AG04449 (cell line): ENCODE measurements at regions not wholly inside any gene's neighbourhood (a gene's known extent, or its start where the extent isn't known, plus 50 kb on each side); places are given as distances from the start of the nearest gene placed in this dataset.

Experiments used
- CTCF ChIA-PET: fragments of 350-600 bp; formaldehyde crosslinking; extraction: SDS; loops from one replicate; lab custom pipeline; 2021; ENCODE audit warnings: antibody characterized with exemption; lab: Yijun Ruan, JAX
- POLR2A ChIA-PET: fragments of 400-600, 350-600 bp; formaldehyde crosslinking; extraction: SDS; loops from one replicate; lab custom pipeline; 2020; ENCODE audit warnings: antibody characterized with exemption, inconsistent platforms; lab: Yijun Ruan, JAX
- DNase-seq: peaks from one replicate; pipeline ENCODE4 v3.0.0-alpha.2; 2010; ENCODE audit warnings: low read depth, low spot score
- H3K4me3 ChIP-seq: 2 replicates; pipeline ENCODE4 v1.5.1; 2011; ENCODE audit warnings: low read depth, mild to moderate bottlenecking, control low read depth, low read length
- TF ChIP-seq, protein P1 (sequence below): IDR thresholded peaks from one replicate; pipeline ENCODE4 v1.5.1; 2011; ENCODE audit warnings: mild to moderate bottlenecking, moderate library complexity, low read length, control low read depth, inconsistent platforms; ENCODE audit not compliant: insufficient read depth; ENCODE audit errors: missing control alignments

DNA sequence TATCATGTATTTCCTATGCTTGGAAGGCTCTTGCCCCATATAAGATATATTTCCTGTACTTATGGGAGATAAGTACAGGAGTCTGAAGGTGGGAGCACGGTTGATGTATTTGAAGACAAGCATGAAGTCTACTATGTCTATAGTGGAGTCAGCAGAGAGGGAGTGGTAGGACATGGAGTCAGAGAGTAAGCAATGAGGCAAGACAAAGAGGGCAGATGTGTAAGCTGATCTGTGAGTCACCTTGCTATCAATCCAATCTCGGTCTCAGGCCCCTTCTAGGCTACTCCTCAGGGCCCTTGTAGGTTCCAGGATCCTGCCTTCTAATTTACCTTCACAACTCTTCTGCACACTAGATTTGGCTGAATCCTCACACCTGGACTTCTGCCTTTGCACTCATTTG lies 105.5 kb downstream of the MACIR start:
- DNase-seq = no peak
- H3K4me3 ChIP-seq = no peak overlapping the region
- TF ChIP-seq, protein P1, sequence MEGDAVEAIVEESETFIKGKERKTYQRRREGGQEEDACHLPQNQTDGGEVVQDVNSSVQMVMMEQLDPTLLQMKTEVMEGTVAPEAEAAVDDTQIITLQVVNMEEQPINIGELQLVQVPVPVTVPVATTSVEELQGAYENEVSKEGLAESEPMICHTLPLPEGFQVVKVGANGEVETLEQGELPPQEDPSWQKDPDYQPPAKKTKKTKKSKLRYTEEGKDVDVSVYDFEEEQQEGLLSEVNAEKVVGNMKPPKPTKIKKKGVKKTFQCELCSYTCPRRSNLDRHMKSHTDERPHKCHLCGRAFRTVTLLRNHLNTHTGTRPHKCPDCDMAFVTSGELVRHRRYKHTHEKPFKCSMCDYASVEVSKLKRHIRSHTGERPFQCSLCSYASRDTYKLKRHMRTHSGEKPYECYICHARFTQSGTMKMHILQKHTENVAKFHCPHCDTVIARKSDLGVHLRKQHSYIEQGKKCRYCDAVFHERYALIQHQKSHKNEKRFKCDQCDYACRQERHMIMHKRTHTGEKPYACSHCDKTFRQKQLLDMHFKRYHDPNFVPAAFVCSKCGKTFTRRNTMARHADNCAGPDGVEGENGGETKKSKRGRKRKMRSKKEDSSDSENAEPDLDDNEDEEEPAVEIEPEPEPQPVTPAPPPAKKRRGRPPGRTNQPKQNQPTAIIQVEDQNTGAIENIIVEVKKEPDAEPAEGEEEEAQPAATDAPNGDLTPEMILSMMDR = no peak
- POLR2A ChIA-PET = no interaction called here
- CTCF ChIA-PET = no interaction called here

DNA sequence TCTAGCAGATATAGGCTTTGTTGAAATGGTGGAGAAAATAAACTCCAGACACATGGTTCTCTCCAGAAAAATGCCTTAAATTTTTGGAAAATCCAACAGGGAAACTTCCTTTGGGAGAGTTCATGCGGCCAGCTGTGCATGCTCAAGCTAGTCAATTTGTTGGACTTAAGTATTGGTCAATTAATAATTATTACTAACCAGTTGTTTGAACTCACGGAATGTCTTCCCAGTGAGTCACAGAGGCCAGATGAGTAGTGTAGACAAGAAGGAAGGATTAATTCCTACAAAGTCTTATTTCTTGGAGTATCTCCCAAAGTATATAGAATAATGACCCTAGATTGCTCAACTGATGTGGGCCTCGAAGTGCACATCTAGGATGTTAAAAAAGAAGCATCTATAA lies 103.6 kb downstream of the MACIR start:
- ChIA-PET CTCF (interaction anchor here (0.8 kb wide), 1 partner anchor 20 kb away, joined by 3 read pairs; no protein-coding TSS in a partner anchor), POLR2A (no interaction called here)
- no peak overlapping the region for H3K4me3 ChIP-seq
- TF ChIP-seq, protein P1 = no peak
- DNase-seq = no peak

DNA sequence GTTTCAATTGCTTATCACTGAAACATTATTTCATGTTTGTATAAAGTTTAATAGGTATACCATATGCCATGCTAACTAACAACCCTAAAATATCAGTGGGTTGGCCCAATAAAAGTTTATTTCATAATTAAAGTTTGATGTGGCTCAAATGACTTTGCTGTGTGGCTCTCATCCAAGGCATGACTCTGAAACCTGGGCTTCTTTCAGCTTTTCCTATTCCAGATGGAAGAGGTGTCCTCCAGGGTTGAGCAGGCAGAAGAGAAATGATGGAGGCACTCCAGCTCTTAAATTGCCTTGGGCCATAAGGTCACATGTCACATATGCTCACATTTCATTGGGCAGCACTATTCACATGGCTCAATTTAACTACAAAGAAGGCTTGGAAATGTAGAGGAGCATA lies 101.9 kb downstream of the MACIR start:
- ChIA-PET CTCF (interaction anchor here (2.4 kb wide), 1 partner anchor 9 kb away, joined by 6 read pairs; no protein-coding TSS in a partner anchor), POLR2A (no interaction called here)
- H3K4me3 ChIP-seq = no peak overlapping the region
- TF ChIP-seq, protein P1 = no peak
- DNase-seq = no peak

DNA sequence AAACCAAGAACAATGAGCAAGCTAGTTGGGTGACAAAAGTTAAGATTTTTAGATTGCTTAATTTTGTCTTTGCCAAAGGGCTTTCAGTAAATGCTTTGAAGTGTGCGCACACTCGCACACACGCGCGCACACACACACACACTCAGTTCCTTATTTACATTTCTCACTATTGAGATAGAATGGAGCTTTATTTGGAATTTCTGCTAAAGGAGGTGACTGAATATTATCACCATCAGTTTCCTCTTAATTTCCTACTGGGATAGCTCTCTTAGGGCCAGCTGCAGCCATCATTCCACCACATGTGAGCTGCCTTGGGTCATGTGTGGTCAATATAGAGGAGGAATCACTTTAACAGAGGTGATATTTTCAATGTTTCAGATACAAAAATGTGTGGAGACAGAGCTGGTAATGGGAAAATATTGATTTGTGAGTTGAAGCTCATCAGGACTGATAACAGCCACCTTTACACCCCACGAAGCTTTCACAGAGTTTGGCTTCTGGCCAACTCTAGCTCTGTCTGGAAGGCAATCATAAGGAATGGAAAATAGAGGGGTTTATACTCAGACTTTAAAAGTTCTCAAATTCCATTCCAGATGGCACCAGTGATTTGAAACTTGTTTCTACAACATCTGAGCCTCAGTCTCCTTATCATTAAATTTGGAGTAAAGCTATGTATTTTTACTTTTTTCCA lies 99.9 kb downstream of the MACIR start:
- ChIA-PET POLR2A (no interaction called here), CTCF (interaction anchor here (1.1 to 1.4 kb wide), 3 partner anchors 9 to 117 kb away, joined by 3 read pairs; no protein-coding TSS in a partner anchor)
- TF ChIP-seq, protein P1 = no peak
- no peak for DNase-seq
- no peak overlapping the region for H3K4me3 ChIP-seq

DNA sequence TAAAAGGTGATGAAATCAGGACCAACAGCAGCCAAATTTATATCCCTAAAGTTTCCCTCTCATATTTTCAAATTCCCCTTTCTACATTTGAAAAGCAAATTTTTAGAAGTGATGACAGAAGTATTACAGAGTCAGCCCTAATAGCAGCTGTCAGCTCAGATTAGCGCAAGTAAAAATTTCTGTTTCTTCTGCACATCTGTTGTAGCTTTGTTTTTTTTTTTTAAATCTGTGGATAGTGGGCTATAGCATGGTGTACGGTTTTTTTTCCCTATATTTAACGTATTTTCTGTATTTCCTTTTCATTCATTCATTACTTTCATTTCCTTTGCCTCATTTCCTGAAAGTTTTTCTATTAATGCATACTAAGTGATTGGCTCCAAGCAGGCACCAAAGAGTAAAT lies 99.1 kb downstream of the MACIR start:
- TF ChIP-seq, protein P1 = no peak
- DNase-seq = no peak
- no peak overlapping the region for H3K4me3 ChIP-seq
- POLR2A ChIA-PET = no interaction called here
- CTCF ChIA-PET = interaction anchor here (1.1 to 1.4 kb wide), 2 partner anchors 10 to 107 kb away, joined by 3 read pairs; no protein-coding TSS in a partner anchor

DNA sequence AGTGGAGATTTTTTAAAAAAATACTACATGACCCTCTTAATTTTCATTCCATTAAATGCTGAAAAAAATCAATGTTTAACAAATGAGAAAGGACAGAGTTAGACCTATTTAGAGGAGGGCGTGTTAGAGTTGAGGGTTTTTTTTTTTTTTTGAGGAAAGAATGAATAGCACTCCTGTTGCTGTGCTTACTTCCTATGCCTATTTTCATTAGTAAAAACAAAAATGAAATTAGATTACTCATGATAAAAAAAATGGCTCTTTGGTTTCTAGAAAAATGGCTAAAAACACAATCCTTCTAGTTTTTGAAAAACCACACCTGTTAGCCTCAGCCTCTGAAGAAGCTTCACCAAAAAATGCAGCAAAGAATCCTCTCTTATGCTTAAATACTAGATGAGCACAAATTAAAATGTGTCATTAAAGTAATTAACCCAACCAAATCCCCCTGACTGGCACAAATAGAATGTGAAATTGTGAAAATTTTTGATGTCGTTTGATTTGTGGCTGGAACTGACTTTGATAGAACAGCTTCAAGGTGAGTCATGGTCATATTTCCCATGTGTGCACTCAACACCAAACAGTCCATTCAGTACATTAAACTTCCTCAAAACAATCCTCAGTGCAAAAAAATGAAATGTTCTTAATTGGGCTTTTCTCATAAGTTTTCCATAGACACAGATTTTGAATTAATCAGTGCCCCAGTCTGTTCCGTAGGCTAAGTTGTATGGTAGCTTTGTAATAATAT lies 98.0 kb downstream of the MACIR start:
- DNase-seq = no peak
- TF ChIP-seq, protein P1 = no peak
- POLR2A ChIA-PET = no interaction called here
- CTCF ChIA-PET = interaction anchor here (1.3 kb wide), 2 partner anchors 11 to 131 kb away, joined by 3 to 5 read pairs; no protein-coding TSS in a partner anchor
- no peak overlapping the region for H3K4me3 ChIP-seq
